GM21619 (cell line): ENCODE measurements at regions not wholly inside any gene's neighbourhood (a gene's known extent, or its start where the extent isn't known, plus 50 kb on each side); places are given as distances from the start of the nearest gene placed in this dataset.

Experiments
- ATAC-seq: cut with Tn5 transposase; IDR thresholded peaks from one replicate; pipeline ENCODE4 v1.9.1; 2021; ENCODE audit not compliant: unreplicated experiment

GRCh38 chr3:94564247-94564646 is 501.4 kb downstream of the NSUN3 start:
- ATAC-seq = no peak

DNA sequence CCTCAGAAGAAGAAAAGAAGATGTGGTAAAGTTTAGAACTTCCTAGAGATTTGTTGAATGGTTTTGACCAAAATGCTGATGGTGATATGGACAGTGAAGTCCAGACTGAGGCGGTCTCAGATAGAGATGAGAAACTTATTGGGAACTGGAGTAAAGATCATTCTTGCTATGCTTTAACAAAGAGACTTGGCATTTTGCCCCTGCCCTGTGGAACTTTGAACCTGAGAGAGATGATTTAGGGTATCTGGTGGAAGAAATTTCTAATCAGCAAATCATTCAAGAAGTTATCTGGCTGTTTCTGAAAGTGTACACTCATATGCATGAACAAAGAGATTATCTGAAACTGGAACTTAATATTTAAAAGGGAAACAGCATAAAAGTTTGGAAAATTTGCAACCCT is 505.2 kb downstream of the NSUN3 start:
- no peak for ATAC-seq

GRCh38 chr3:94573337-94573736 is 510.5 kb downstream of the NSUN3 start:
- ATAC-seq = no peak

DNA sequence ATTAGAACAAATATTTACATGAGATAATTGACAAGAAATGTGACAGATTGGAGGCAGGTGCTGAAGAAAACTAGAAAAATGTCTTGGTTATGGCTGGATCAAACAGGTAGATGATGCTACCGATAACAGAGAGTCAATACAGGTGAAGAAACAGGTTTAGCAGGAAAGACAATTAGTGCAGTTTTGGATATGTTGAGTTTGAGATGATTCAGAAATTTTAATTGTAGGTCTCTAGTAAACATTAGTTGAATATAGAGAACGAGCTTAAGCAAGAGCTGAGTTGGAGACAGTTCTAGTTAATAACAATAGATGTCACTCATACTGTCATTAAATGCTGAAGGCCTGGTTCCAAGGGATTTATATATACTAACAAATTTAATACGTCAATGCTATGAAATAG is 524.4 kb downstream of the NSUN3 start:
- ATAC-seq = no peak

DNA sequence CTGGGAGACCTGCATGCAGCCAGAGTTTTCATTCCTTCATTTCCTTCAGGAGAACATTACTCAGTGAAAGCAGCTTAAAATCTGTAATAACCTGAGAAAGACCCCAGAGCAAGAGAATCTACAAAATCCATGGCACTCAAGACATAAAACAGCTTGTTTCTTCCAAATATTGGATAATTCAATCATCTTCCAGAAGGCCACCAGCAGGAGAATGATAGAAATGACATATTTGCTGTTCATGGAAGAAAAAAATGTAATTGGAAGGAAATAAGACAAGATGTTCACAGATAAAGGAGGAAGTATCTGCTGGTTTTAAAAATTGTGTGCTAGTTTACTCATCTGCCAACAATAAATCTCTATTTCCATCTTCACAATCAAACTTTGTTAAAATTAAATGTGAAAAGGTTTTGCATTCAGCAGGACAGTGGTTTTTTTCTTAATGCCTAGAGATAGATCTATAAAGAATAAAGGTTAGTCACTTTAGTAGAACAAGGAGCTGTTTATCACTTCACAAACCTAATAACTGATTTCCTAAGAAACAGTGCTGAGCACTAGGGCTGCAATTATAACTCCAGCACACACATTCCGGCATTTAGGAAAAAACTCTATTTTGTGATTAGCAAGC is 530.8 kb downstream of the NSUN3 start:
- no peak for ATAC-seq

GRCh38 chr3:94596141-94596540 is 533.3 kb downstream of the NSUN3 start:
- no peak for ATAC-seq

DNA sequence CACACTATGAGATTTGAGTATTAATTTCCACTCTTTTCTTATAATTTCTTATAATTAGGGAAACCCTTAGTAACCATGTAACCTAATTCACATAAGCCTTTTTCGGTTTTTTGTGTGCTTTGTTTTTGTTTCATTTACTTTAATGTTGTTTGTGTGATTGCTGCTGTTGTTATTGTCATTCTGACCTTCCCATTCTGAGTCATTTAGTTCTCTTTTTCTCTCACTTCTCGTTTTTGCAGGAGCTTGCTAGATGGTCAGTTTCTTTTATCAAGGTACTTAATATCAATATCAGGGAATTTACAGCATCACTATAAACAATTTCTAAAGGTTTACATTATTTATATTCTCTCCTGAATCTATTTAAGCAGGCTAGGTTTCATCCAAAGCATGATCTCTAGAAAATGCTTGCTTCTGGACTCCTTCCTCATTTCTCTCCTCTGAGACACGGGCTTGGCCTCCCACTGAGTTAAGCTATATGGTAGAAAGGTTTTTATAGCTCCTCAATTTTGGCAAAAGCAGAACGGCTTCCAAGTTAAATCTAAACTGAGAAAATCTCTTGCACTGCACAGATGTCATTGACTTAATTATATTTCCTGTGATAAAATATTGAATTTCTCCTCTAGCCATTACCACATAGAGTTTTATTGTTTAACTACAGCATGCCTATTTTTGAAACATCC is 534.2 kb downstream of the NSUN3 start:
- ATAC-seq = peak; percentile 75

DNA sequence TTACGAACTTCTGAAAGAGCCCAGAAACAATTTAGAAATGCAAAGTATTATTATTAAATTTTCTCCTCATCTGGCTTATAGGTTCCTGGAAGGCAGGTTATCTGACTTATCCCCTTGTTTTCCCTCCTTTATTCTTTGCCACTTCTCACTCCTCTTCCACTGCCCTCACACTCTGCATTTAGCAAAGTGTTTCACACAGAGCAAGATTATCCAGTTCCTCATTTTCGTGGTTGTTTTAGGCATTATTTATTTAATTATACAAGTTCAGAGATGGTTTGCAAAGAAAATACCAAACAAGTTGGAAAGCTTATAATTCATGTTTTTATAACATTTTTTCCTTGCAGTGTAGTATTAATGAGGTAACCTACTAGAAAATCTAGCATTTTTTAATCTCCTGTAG is 544.9 kb downstream of the NSUN3 start:
- ATAC-seq = no peak

GRCh38 chr3:94609908-94610307 is 547.0 kb downstream of the NSUN3 start:
- no peak for ATAC-seq

- ATAC-seq = no peak
These were observed 548.7 kb downstream of the NSUN3 start for GRCh38 chr3:94611596-94611995.

- ATAC-seq = no peak
These were observed 549.8 kb downstream of the NSUN3 start for GRCh38 chr3:94612631-94613030.

DNA sequence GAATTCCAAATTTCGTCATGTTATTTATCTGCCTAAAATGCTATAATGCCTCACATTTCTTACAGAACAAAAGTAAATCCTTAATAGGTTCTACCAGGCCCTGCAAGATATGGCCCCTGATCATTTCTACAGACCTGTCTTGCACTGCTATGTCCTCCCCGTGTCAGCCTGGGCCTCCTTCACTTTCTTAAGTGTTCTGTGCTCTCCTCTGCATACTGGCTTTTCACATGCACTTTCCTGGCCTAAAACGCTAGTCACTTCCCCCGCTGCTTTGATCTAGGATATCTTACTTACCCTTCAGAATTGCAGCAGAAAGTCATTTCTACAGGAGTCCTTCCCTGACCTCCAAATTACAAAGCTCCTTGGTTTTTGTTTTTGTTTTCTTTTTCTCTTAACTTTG is 551.3 kb downstream of the NSUN3 start:
- ATAC-seq = no peak

- ATAC-seq = no peak
These were observed 552.6 kb downstream of the NSUN3 start for GRCh38 chr3:94615275-94616065.

GRCh38 chr3:94616833-94617232 is 554.0 kb downstream of the NSUN3 start:
- no peak for ATAC-seq

DNA sequence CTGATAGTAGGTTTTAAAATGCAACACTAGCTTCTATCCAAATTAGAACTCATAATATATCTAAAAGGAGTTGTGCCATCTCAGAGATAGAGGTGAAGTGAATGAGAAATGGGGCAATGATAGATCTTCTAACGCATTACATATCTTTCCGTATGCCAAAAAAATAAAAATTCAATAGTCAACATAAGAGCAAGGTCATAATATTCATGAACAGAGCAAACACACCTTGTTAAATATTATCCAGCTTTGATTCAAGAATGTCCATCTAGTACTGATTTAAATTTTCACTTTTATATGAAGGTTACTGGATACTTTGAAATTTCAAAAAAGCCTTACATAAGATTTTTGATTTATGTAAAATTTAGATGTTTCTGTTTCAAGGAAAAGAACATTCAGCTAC is 554.5 kb downstream of the NSUN3 start:
- no peak for ATAC-seq

GRCh38 chr3:94619643-94620042 is 556.8 kb downstream of the NSUN3 start:
- no peak for ATAC-seq

DNA sequence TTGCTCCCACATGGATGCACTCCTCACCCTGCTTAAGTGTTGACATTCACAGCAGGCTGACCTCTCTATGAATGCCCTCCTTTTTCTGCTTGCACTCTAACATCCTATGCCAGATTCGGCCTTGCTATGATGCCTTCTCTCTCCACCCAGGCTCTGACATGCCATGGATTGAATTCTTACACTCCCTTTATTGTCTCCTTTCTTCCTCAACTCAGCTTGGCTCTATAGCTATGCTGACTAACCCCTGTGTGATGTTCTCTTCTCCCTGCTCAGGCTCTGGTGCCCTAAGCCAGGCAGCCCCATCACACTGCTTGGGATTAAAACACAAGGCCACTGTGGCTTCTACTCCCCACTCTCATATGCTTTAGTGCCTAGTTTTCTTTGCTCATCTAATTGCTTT is 563.7 kb downstream of the NSUN3 start:
- ATAC-seq = no peak

- ATAC-seq = no peak
These were observed 564.8 kb downstream of the NSUN3 start for GRCh38 chr3:94627689-94628088.

DNA sequence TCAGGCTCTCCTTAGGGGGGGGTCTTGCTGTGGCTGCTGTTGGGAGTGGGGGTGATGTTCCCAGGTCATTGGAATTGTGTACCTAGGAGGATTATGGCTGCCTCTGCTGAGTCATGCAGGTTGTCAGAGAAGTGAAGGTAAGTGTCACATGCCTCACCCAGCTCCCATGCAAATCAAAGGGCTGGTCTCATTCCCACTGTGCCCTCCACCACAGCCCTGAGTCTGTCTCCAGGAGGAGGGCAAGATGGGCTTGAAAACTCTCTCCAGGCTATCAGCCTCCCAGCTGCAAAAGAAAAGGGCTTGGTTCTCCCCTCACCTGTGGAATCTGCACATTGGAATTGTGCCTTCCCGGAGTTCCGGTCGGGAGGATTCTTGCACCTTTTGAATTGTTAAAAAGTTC is 580.5 kb downstream of the NSUN3 start:
- ATAC-seq = no peak

GRCh38 chr3:94645790-94646189 is 582.9 kb downstream of the NSUN3 start:
- no peak for ATAC-seq

DNA sequence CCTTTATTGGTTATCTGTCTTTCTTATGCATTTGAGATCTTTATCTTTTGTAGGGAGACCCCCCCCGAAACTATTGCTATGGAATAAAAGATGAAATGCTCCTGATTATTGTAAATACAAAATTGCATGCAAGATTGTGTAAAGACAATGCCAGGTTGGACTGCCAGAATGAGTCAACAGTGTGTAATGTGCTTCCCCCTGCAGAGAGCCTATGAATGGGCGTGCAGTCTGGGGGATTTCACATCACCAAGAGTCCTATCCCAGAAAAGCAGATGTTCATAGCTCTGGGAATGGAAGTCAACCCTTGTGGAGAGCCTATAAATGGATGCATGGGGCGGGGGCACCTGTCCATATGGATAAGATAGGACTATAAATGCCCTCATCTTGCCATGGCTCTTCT is 584.3 kb downstream of the NSUN3 start:
- no peak for ATAC-seq
